ENCODE measurements at regions not wholly inside any gene's neighbourhood (a gene's known extent, or its start where the extent isn't known, plus 50 kb on each side); places are given as distances from the start of the nearest gene placed in this dataset.
"Not testable (repeated sequence)": the region's sequence is repeated elsewhere in the genome, so short reads cannot be mapped to it uniquely, and the experiment has no call there.

DNA sequence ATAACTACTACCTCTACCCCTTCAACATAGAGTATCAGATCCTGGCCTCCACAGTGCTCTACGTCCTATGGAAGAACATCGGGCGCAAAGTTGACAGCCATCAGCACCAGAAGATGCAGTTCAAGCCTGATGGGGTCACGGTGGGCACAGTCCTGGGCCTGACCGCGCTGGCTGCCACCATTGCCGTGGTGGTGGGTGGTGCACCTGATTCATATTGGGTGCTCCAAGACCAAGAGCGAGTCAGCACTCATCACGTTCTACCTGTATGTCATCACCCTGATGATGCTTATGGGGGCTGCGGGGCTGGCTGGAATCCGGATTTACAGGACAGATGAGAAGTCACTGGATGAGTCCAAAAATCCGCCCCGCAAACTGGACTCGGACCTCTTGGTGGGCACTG is 846.4 kb downstream of the RPIA start:
- DNase-seq (ENCODE audit: low spot score) = not testable (repeated sequence)

DNA sequence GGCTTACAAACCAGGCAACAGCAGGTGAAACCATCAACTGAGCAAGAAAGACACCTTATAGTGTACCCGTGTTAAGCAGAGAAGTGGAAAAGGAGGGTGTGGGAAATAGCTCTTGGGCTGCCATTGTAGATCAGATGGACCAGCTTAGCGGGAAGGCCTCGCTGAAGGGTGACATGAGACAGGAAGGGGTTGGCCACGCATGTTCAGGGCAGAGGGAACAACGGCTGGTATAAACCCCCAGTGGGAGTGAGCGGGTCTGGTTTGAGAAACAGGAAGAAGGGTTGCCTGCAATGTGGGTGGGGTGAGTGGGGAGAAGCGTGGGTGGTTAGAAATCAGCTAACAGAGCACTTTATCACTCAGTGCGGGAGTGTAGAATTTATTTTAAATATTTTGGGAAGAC is 852.6 kb downstream of the RPIA start:
- not testable (repeated sequence) for DNase-seq (ENCODE audit: low spot score)

GRCh38 chr2:89579154-89579553 is 887.7 kb downstream of the RPIA start:
- DNase-seq (ENCODE audit: low spot score) = not testable (repeated sequence)

GRCh38 chr2:89582816-89583215 is 891.3 kb downstream of the RPIA start:
- not testable (repeated sequence) for DNase-seq (ENCODE audit: low spot score)

DNA sequence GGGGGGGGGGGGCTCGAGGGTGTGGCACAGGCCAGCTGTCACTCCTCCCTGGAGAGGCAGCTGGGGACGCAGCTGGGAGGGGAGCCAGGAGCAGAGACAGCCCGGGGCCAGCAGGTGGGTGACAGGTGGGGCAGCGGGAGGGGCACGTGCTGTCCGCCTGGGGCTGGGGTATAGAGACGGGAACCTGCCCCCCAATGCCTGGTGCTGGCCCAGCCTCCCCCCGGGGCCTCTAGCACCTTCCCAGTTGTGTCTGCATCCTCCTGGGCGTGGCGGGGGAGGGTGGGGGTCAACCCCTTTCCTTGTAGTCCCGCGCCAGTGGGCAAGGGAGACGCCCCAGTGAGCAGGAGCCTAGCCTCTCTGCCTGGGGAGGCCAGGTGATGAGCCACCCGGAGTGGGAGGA is 892.6 kb downstream of the RPIA start:
- DNase-seq (ENCODE audit: low spot score) = not testable (repeated sequence)

DNA sequence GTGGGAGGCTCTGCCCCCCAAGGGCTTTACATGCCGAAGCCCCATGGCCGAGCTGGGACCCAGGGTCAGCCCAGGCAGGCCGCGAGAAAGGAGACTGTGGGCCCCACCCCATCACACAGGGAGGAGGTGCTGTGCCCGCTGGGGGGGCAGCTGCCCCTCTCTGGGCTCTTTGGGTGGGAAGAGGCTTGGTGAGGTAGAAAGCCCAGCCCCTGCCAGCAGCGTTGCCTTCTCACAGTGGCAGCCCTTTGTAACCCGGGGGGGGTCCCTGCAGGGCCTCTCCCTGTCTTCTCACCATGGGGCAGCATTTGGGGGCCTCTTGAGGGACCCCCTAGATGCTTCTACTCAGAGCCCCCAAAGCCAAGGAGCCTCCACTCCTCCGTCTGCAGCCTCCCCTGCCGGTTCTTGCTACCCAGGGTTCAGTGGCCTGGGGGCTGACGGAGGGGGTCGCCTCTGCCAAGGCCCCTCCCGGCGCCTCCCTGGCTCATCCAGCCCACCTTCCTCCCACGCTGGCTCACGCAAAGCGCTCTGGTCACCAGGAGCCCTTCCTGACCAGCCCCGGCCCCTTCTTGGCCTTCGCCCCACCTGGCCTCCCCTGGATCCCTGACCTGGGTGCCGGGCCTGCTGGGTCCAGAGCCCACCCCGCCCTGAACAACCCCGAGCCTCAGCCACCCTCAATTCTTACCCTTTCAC is 893.5 kb downstream of the RPIA start:
- not testable (repeated sequence) for DNase-seq (ENCODE audit: low spot score)

GRCh38 chr2:89585558-89585920 is 894.1 kb downstream of the RPIA start:
- peak; percentile 53 for DNase-seq (ENCODE audit: low spot score)

DNA sequence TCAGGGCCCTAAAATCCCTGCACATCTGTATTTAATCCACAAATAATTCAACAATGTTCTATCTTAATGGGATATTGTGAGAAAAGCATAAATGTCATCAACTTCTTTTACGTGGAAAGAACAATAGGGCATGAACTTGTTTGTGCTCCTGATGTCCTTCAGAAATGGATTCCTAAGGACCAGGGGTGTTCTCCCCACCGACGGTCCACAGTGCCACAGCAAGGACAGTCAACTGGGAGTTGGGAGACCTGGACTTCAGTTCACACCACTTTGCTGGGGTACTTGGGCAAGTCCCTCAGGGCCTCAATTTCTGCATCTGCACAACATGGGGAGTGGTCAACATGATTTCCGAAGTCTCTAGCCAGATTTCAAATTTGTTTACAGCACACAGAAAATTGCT is 908.4 kb downstream of the RPIA start:
- DNase-seq (ENCODE audit: low spot score) = not testable (repeated sequence)

- DNase-seq (ENCODE audit: low spot score) = not testable (repeated sequence)
Measured at GRCh38 chr2:89606514-89606913, 915.0 kb downstream of the RPIA start.

- not testable (repeated sequence) for DNase-seq (ENCODE audit: low spot score)
Measured at GRCh38 chr2:89610207-89610926, 918.9 kb downstream of the RPIA start.

- DNase-seq (ENCODE audit: low spot score) = not testable (repeated sequence)
Measured at GRCh38 chr2:89610927-89611515, 919.5 kb downstream of the RPIA start.

- DNase-seq (ENCODE audit: low spot score) = not testable (repeated sequence)
Measured at GRCh38 chr2:89611710-89612109, 920.2 kb downstream of the RPIA start.

DNA sequence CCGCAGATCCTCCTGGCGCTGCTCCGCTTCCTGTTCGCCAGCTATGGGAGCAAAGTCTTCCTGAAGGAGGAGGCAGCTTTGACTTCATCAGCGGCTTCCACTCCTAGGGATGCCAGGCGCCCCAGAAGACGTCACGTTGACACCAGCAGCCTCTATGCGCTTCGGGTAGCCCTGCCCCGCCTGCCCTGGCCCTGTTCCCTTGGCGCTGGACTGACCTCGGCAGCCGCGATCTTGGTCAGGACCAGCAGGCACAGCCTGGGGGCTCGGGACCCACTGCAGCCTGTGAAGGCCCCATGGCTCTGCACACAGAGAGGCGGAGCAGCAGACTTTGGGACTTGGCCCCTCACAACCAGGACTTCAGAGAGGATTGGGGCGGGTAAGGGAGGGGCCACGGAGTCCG is 957.8 kb downstream of the RPIA start:
- DNase-seq (ENCODE audit: low spot score) = not testable (repeated sequence)

- DNase-seq (ENCODE audit: low spot score) = not testable (repeated sequence)
Measured at GRCh38 chr2:89679254-89679653, 987.8 kb downstream of the RPIA start.
